Activated B cell treated with CpG ODN at 0.5 μM for 24 hours (primary cell): ENCODE measurements at regions not wholly inside any gene's neighbourhood (a gene's known extent, or its start where the extent isn't known, plus 50 kb on each side); places are given as distances from the start of the nearest gene placed in this dataset.

Experiments
- ATAC-seq: fragments of 200-7000 bp; cut with Tn5 transposase; one replicate; pipeline ENCODE4 v1.10.0; 2021; ENCODE audit warnings: low read depth, mild to moderate bottlenecking, moderate library complexity
- CTCF ChIA-PET: fragments of 350-600 bp; sonication (Branson Sonifier 250); formaldehyde crosslinking; loops from one replicate; lab custom pipeline; 2021; ENCODE audit warnings: antibody characterized with exemption; lab: Charles Lee
- POLR2A ChIA-PET: fragments of 350-600 bp; sonication (Branson Sonifier 250); formaldehyde crosslinking; loops from one replicate; lab custom pipeline; 2021; ENCODE audit warnings: antibody characterized with exemption; lab: Charles Lee
- DNase-seq: peaks from one replicate; pipeline ENCODE4 v3.0.0; 2022
- H3K27ac Mint-ChIP-seq: one replicate; pipeline ENCODE4 v1.8.0; 2020; ENCODE audit warnings: mixed read lengths
- H3K27me3 Mint-ChIP-seq: one replicate; pipeline ENCODE4 v1.8.0; 2021; ENCODE audit warnings: mixed read lengths
- H3K36me3 Mint-ChIP-seq: one replicate; pipeline ENCODE4 v1.8.0; 2021; ENCODE audit warnings: low read depth, mixed read lengths
- H3K4me1 Mint-ChIP-seq: one replicate; pipeline ENCODE4 v1.8.0; 2021; ENCODE audit warnings: mixed read lengths
- H3K4me3 Mint-ChIP-seq: one replicate; pipeline ENCODE4 v1.8.0; 2020; ENCODE audit warnings: mild to moderate bottlenecking, mixed read lengths
- H3K9me3 Mint-ChIP-seq: one replicate; pipeline ENCODE4 v1.8.0; 2020; ENCODE audit warnings: mixed read lengths
- intact Hi-C: fragments of 100-400 bp; cut with micrococcal nuclease; formaldehyde crosslinking; loops from one replicate; pipeline ENCODE4 v1.15.1; 2024
- TF ChIP-seq, protein P1 (sequence below): fragments of 200-600 bp; IDR thresholded peaks from one replicate; pipeline ENCODE4 v1.8.0; 2022; ENCODE audit warnings: antibody characterized with exemption, mild to moderate bottlenecking

DNA sequence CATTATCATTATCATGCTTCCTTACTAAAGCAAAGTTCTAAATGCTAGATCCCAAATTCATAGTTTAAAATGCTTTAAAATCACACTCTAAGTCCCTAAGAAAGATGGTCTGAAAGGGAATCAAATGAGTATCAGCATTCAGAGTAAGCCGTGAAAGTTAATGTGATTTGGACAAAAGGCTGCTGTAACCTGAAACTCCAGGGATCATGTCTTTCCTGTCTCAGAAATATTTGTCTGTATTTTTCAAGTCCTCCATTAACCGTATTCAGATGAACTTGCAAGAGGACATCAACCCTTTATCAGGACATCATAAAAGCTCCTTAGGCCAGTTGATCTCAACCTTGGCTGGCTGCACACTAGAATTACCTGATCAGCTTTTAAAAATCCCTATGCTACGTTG, 324.3 kb upstream of the PKDCC start:
- DNase-seq (no peak), ATAC-seq (no peak)
- H3K4me1 Mint-ChIP-seq: peaks cover 8% of the 10 kb centered on the region
- no peaks in the 10 kb centered on the region for H3K36me3 Mint-ChIP-seq
- no peak overlapping the region for H3K27ac Mint-ChIP-seq
- H3K9me3 Mint-ChIP-seq: no peaks in the 10 kb centered on the region
- no peak overlapping the region for H3K4me3 Mint-ChIP-seq
- TF ChIP-seq, protein P1, sequence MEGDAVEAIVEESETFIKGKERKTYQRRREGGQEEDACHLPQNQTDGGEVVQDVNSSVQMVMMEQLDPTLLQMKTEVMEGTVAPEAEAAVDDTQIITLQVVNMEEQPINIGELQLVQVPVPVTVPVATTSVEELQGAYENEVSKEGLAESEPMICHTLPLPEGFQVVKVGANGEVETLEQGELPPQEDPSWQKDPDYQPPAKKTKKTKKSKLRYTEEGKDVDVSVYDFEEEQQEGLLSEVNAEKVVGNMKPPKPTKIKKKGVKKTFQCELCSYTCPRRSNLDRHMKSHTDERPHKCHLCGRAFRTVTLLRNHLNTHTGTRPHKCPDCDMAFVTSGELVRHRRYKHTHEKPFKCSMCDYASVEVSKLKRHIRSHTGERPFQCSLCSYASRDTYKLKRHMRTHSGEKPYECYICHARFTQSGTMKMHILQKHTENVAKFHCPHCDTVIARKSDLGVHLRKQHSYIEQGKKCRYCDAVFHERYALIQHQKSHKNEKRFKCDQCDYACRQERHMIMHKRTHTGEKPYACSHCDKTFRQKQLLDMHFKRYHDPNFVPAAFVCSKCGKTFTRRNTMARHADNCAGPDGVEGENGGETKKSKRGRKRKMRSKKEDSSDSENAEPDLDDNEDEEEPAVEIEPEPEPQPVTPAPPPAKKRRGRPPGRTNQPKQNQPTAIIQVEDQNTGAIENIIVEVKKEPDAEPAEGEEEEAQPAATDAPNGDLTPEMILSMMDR: no peak
- intact Hi-C loops: no loop called here
- CTCF ChIA-PET: no interaction called here
- POLR2A ChIA-PET: no interaction called here
- H3K27me3 Mint-ChIP-seq: no peaks in the 10 kb centered on the region

DNA sequence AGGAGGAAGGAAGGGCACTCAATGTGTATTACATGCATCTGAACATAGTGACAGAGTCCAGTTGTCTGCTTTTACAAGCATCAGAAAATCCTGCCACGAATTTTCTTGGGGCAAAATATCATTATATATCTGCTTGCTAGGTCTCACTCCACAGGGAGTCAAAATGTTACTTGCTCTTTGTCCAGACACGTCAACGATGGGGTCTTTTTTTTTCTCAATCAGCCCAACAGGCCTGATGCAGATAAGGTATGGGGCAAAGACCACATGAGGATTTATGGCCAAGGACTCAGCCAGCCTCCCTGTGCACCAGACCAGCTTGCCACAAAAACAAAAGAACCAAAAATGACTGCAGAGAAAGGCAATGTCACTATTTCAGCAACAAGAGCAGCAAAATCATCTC, 323.4 kb upstream of the PKDCC start:
- no peak overlapping the region for H3K4me3 Mint-ChIP-seq
- ATAC-seq: no peak
- no peaks in the 10 kb centered on the region for H3K9me3 Mint-ChIP-seq
- no peak for DNase-seq
- ChIA-PET POLR2A (no interaction called here), CTCF (no interaction called here)
- no peak overlapping the region for H3K27ac Mint-ChIP-seq
- H3K4me1 Mint-ChIP-seq: peaks cover 8% of the 10 kb centered on the region
- intact Hi-C loops: no loop called here
- no peaks in the 10 kb centered on the region for H3K27me3 Mint-ChIP-seq
- TF ChIP-seq, protein P1: no peak
- H3K36me3 Mint-ChIP-seq: no peaks in the 10 kb centered on the region

DNA sequence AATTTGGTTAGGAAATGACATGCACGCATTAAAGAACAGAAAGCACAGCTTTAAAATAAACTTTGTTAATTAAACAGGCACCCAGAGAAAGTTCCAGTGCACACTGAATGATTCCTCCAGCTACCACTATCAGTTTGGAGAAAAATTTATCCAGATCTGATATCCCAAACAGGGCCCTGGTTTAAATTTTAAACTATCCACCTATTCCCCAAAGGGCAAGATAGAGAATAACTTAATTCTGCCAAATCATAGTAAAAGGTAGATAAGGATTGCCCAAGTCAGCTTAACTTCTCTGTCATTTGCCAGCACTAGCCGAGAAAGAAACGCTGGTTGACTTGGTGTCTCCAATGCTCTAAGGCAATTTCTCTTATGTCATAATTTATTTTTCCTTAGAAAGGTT, 321.9 kb upstream of the PKDCC start:
- DNase-seq (no peak), ATAC-seq (no peak)
- no peaks in the 10 kb centered on the region for H3K36me3 Mint-ChIP-seq
- ChIA-PET POLR2A (no interaction called here), CTCF (no interaction called here)
- no peaks in the 10 kb centered on the region for H3K4me1 Mint-ChIP-seq
- no peaks in the 10 kb centered on the region for H3K9me3 Mint-ChIP-seq
- TF ChIP-seq, protein P1: no peak
- intact Hi-C loops: no loop called here
- no peaks in the 10 kb centered on the region for H3K27me3 Mint-ChIP-seq
- no peak overlapping the region for H3K4me3 Mint-ChIP-seq
- H3K27ac Mint-ChIP-seq: no peak overlapping the region

DNA sequence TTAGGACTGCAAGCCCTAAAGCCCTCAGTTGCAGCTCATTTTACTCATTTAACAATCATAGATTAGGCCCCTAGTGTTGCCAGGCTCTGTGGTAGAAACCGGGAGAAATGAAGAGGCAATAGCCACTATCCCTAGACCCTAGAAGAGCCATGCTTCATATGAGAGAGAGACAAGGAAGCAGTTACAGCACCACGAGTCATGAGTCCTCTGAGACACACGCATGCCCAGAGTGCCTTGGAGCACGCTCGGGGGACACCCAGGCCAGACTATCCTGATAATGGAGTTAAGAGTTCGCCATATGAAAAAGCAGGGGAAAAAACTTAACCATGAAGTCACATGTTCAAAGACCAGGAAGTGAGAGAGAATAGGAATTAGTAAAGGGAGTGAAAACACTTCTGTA, 321.5 kb upstream of the PKDCC start:
- H3K9me3 Mint-ChIP-seq: no peaks in the 10 kb centered on the region
- H3K4me3 Mint-ChIP-seq: no peak overlapping the region
- TF ChIP-seq, protein P1: no peak
- no peaks in the 10 kb centered on the region for H3K36me3 Mint-ChIP-seq
- intact Hi-C loops: no loop called here
- ATAC-seq (no peak), DNase-seq (no peak)
- no peak overlapping the region for H3K27ac Mint-ChIP-seq
- H3K4me1 Mint-ChIP-seq: no peaks in the 10 kb centered on the region
- ChIA-PET POLR2A (no interaction called here), CTCF (no interaction called here)
- H3K27me3 Mint-ChIP-seq: no peaks in the 10 kb centered on the region

DNA sequence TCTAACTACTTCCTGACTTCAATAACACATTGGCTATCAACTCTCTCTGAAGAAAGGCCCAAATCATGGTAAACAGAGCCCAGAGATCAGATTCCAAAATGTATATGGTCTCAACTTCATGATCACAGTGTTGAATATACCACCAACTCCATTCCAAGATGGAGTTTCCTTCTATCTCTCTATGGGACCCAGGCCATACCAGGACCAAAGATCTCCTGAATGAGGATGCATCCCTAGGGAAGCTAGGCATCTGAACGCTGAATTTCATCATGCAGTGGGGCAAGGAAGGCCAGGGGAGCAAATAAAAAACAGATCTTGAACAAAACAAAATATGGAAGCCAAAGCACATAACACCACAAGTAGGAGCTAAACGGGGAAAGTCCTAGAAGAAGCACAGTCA, 320.7 kb upstream of the PKDCC start:
- TF ChIP-seq, protein P1: no peak
- H3K27me3 Mint-ChIP-seq: peaks cover 2% of the 10 kb centered on the region
- H3K27ac Mint-ChIP-seq: no peak overlapping the region
- no peak for ATAC-seq
- no peaks in the 10 kb centered on the region for H3K36me3 Mint-ChIP-seq
- intact Hi-C loops: no loop called here
- no peaks in the 10 kb centered on the region for H3K9me3 Mint-ChIP-seq
- ChIA-PET CTCF (no interaction called here), POLR2A (no interaction called here)
- H3K4me3 Mint-ChIP-seq: no peak overlapping the region
- DNase-seq: no peak
- no peaks in the 10 kb centered on the region for H3K4me1 Mint-ChIP-seq
